Endothelial cell of umbilical vein (primary cell): ENCODE measurements at regions not wholly inside any gene's neighbourhood (a gene's known extent, or its start where the extent isn't known, plus 50 kb on each side); places are given as distances from the start of the nearest gene placed in this dataset.

Experiments used
- BruUV-seq: library from RNA; stranded (reverse); fragments of 400-500 nt; replicated peaks from 2 replicates; lab custom pipeline; 2021; lab: Mats Ljungman, UMichigan
- CTCF ChIA-PET: fragments of 300-600, 350-600 bp; sonication (Branson Sonifier 250); formaldehyde crosslinking; loops from one replicate; lab custom pipeline; 2021; ENCODE audit warnings: antibody characterized with exemption, inconsistent platforms; lab: Charles Lee
- POLR2A ChIA-PET: fragments of 300-600, 350-600 bp; sonication (Branson Sonifier 250); formaldehyde crosslinking; loops from one replicate; lab custom pipeline; 2021; ENCODE audit warnings: antibody characterized with exemption, inconsistent platforms; lab: Charles Lee
- DNase-seq: peaks from one replicate; pipeline ENCODE4 v3.0.0-alpha.2; 2011; ENCODE audit warnings: low read depth, low spot score
- FAIRE-seq: peaks from 2 replicates; lab custom pipeline; 2011; peaks lifted over from hg19 to GRCh38; lab: Jason Lieb, UNC
- H2AFZ ChIP-seq: 2 replicates; pipeline ENCODE4 v1.6.0; 2012; ENCODE audit warnings: low read depth, low read length, control low read depth, inconsistent platforms
- H3K27ac ChIP-seq: 2 replicates; pipeline ENCODE4 v1.5.1; 2011; ENCODE audit warnings: low read depth, mild to moderate bottlenecking, control low read depth, low read length, moderate library complexity; ENCODE audit not compliant: insufficient read depth
- H3K27me3 ChIP-seq, 2 experiments: 2 replicates each; pipeline versions ENCODE4 v1.6.0 to v1.6.1; 2011; ENCODE audit warnings: low read length in 2 of 2, mixed read lengths in 1 of 2; ENCODE audit not compliant: control insufficient read depth in 2 of 2, insufficient read depth in 2 of 2
- H3K36me3 ChIP-seq, 2 experiments: 2 replicates in 1 of 2; 3 replicates in 1 of 2; pipeline ENCODE4 v1.5.1; 2011; ENCODE audit warnings: low read length in 2 of 2, mild to moderate bottlenecking in 1 of 2, moderate library complexity in 1 of 2; ENCODE audit not compliant: control insufficient read depth in 2 of 2, insufficient read depth in 2 of 2; ENCODE audit errors: extremely low read depth in 1 of 2
- H3K4me1 ChIP-seq: 3 replicates; pipeline ENCODE4 v1.5.1; 2011; ENCODE audit warnings: mild to moderate bottlenecking, low read length; ENCODE audit not compliant: control insufficient read depth, insufficient read depth; ENCODE audit errors: extremely low read depth
- H3K4me2 ChIP-seq: 2 replicates; pipeline ENCODE4 v1.6.1; 2011; ENCODE audit warnings: low read length, control low read depth, mixed read lengths; ENCODE audit not compliant: insufficient read depth
- H3K4me3 ChIP-seq, 3 experiments: fragments of 200-600 bp in 1 of 3; sonication (generic), shearing (Covaris generic) in 1 of 3; replicated peaks in 1 of 3; 2 replicates each; pipeline ENCODE4 v1.5.1; 2011 to 2016; ENCODE audit warnings: control low read depth in 3 of 3, low read length in 3 of 3, mild to moderate bottlenecking in 2 of 3, inconsistent platforms in 1 of 3, low read depth in 1 of 3, moderate library complexity in 1 of 3; ENCODE audit not compliant: insufficient read depth in 1 of 3
- H3K79me2 ChIP-seq: 2 replicates; pipeline ENCODE4 v1.6.0; 2012; ENCODE audit warnings: low read length, inconsistent platforms; ENCODE audit not compliant: control insufficient read depth, insufficient read depth
- H3K9ac ChIP-seq: replicated peaks from 2 replicates; pipeline ENCODE3; 2011; ENCODE audit warnings: low read length, control low read depth; ENCODE audit not compliant: insufficient read depth; ENCODE audit errors: extremely low read depth
- H3K9me1 ChIP-seq: replicated peaks from 3 replicates; pipeline ENCODE4 v1.6.0; 2011; ENCODE audit warnings: mild to moderate bottlenecking, low read length; ENCODE audit not compliant: control insufficient read depth, insufficient read depth; ENCODE audit errors: extremely low read depth
- H3K9me3 ChIP-seq: replicated peaks from 2 replicates; pipeline ENCODE4 v1.5.1; 2012; ENCODE audit warnings: low read length, inconsistent platforms; ENCODE audit not compliant: control insufficient read depth, insufficient read depth
- H4K20me1 ChIP-seq: replicated peaks from 2 replicates; pipeline ENCODE3; 2011; ENCODE audit warnings: mild to moderate bottlenecking, low read length; ENCODE audit not compliant: control insufficient read depth, insufficient read depth; ENCODE audit errors: extremely low read depth
- CTCF ChIP-seq, 2 donors: IDR thresholded peaks; 1 replicate in 1 of 2; 2 replicates in 1 of 2; pipeline ENCODE4 v1.5.1; 2011; ENCODE audit warnings: low read length in 2 of 2, mild to moderate bottlenecking in 2 of 2, moderate library complexity in 2 of 2, control low read depth in 1 of 2, inconsistent platforms in 1 of 2, low read depth in 1 of 2; ENCODE audit not compliant: insufficient read depth in 1 of 2; ENCODE audit errors: extremely low read depth in 1 of 2
- EZH2 ChIP-seq: IDR thresholded peaks from 2 replicates; pipeline ENCODE4 v1.6.1; 2012; ENCODE audit warnings: borderline replicate concordance, low read depth, mild to moderate bottlenecking, moderate library complexity, low read length, inconsistent platforms; ENCODE audit not compliant: severe bottlenecking
- GATA2 ChIP-seq: IDR thresholded peaks from 2 replicates; pipeline ENCODE4 v1.7.0; 2011; ENCODE audit warnings: low read depth, mild to moderate bottlenecking, moderate library complexity, mixed read lengths, low read length; ENCODE audit not compliant: insufficient read length, insufficient read depth
- MYC ChIP-seq: IDR thresholded peaks from one replicate; pipeline ENCODE4 v1.6.1; 2011; ENCODE audit warnings: mild to moderate bottlenecking, low read depth, low read length
- POLR2A ChIP-seq: IDR thresholded peaks from 2 replicates; pipeline ENCODE4 v1.6.1; 2012; ENCODE audit warnings: low read depth, mild to moderate bottlenecking, control low read depth, low read length
- POLR2AphosphoS5 ChIP-seq: IDR thresholded peaks from 2 replicates; pipeline ENCODE4 v1.6.1; 2012; ENCODE audit warnings: low read depth, mild to moderate bottlenecking, control low read depth, low read length, moderate library complexity; ENCODE audit not compliant: insufficient read depth
- dilution Hi-C: fragments of 300-500 bp; cut with MboI; formaldehyde crosslinking; loops from one replicate; pipeline ENCODE4 v1.15.0; 2019; ENCODE audit warnings: low sequenced_read_pairs; ENCODE audit not compliant: extremely low pct_ligation_motif_present
- intact Hi-C: fragments of 100-400 bp; cut with micrococcal nuclease; formaldehyde crosslinking; loops from one replicate; pipeline ENCODE4 v1.10.0; 2022

GRCh38 chr2:65649811-65650589, 217.6 kb upstream of the SPRED2 start:
- Histone ChIP-seq H3K4me3 (no peak overlapping the region), H3K9me3 (no peaks in the 10 kb centered on the region), H3K9ac (no peak overlapping the region), H3K27ac (no peak overlapping the region), H3K36me3 (no peaks in the 10 kb centered on the region), H4K20me1 (no peaks in the 10 kb centered on the region), H3K27me3 (peaks cover 1 to 2% of the 10 kb centered on the region in 2 experiments), H3K4me2 (no peak overlapping the region), H2AFZ (no peak overlapping the region), H3K79me2 (no peaks in the 10 kb centered on the region), H3K9me1 (no peaks in the 10 kb centered on the region), H3K4me1 (no peaks in the 10 kb centered on the region)
- TF ChIP-seq MYC (no peak), EZH2 (no peak), CTCF (IDR thresholded peaks at IDR 0.05; ENCODE audit: extremely low read depth in 1 of 2, insufficient read depth in 1 of 2, low read depth in 1 of 2, low read length in 2 of 2) (no peak), GATA2 (no peak), POLR2AphosphoS5 (no peak), POLR2A (no peak)
- intact Hi-C loops (no loop called here), dilution Hi-C loops (no loop called here)
- DNase-seq (no peak), FAIRE-seq (no peak)
- POLR2A ChIA-PET: no interaction called here
- CTCF ChIA-PET: no interaction called here
- no TSS peak for BruUV-seq
